HG03095 (cell line): ENCODE measurements at regions not wholly inside any gene's neighbourhood (a gene's known extent, or its start where the extent isn't known, plus 50 kb on each side); places are given as distances from the start of the nearest gene placed in this dataset.

ENCODE experiments used
- ATAC-seq: cut with Tn5 transposase; IDR thresholded peaks from one replicate; pipeline ENCODE4 v1.9.1; 2021; ENCODE audit warnings: moderate library complexity; ENCODE audit not compliant: unreplicated experiment

- ATAC-seq, result no peak
These were observed 139.3 kb downstream of the IRF8 start for GRCh38 chr16:86037999-86038925.

GRCh38 chr16:86038926-86039310 lies 140.0 kb downstream of the IRF8 start:
- ATAC-seq, result no peak

- no peak for ATAC-seq
These were observed 140.6 kb downstream of the IRF8 start for GRCh38 chr16:86039606-86040005.

DNA sequence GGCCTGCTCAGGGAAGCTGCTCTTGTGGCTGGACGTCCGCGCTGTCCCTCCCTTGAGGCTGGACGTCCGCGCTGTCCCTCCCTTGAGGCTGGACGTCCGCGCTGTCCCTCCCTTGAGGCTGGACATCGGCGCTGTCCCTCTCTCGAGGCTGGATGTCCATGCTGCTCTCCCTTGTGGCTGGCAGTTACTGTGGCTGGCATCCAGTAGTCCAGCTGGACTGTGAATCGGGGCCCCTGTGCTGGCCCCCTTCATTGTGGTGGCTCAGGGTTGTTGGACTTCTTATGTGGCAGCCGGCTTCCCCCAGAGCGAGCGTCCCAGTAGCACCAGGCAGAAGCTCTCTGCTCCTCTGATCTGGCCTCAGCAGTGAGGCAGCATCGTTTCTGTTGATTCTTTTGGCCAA lies 141.5 kb downstream of the IRF8 start:
- no peak for ATAC-seq

GRCh38 chr16:86041215-86041614 lies 142.3 kb downstream of the IRF8 start:
- no peak for ATAC-seq

DNA sequence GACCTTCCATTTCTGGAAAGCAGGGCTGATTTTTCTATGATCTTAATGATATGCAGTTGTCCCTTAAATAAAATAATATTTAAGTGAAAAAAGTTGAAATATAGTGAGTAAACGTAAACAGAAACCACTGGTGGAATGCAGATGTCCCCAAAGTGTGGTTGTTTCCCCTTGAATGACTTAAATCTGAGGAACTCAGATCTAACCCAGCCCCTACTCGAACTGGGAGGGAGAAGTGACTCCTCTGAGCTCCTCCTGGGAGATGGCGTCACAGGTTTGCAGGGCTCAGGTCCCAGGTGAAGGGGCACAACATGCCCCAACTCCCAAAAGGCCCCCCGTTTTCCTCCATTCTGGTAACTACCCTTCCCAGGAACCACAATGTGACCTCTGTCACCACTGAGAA lies 142.8 kb downstream of the IRF8 start:
- no peak for ATAC-seq

- ATAC-seq, result no peak
These were observed 143.4 kb downstream of the IRF8 start for GRCh38 chr16:86042393-86042792.

- ATAC-seq, result no peak
These were observed 144.2 kb downstream of the IRF8 start for GRCh38 chr16:86042996-86043725.

DNA sequence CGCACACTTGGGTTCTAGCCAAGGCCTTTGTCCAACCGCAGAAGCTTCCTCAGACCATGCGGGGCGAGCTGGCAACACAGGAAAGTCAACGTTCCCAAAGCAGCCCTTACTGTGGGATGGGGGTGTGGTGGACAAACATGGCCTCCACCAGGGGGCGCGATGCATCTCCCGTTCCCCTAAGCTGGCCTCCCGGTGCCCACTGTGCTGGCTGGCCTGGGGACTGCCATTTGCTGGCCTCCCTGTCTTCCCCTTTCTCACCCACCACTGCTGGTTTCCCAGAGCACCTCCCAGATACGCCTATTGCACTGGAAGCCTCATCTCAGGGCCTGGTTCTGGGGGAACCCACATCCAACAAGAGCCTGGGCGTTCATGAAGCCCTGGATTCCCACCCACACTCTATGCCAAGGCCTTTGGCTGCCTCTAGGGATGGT lies 145.3 kb downstream of the IRF8 start:
- ATAC-seq, result no peak

DNA sequence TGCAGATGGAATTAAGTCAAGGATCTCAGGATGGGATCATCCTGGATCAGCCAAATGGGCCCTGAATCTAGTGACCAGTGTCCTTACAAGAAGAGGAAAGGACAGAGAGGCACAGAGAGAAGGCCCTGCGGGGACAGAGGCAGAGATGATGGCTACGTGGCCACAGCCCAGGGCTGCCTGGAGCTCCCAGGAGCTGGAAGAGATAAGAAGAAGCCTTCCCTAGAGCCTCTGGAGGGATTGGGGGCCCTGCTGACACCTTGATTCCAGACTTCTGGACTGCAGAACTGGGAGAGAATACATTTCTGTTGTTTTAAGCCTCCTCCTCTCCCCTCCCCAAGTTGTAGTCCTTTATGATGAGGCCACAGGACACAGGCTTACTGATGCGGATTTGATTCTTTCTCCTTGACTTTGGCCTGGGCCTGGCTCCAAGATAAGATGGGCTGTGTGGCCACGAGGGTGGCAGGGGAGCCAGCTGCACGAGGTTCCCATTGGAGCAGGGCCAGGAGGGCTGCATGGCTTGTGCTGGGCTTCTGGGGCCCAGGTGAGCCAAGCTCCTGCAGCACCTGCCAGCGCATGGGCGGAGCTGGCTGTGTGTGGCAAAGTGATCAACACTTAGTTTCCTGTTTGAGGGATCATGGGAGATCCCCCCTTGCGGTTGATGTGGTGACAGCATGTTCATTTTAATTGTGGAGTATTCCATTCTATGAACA lies 146.1 kb downstream of the IRF8 start:
- no peak for ATAC-seq

- no peak for ATAC-seq
These were observed 146.6 kb downstream of the IRF8 start for GRCh38 chr16:86045591-86045971.

DNA sequence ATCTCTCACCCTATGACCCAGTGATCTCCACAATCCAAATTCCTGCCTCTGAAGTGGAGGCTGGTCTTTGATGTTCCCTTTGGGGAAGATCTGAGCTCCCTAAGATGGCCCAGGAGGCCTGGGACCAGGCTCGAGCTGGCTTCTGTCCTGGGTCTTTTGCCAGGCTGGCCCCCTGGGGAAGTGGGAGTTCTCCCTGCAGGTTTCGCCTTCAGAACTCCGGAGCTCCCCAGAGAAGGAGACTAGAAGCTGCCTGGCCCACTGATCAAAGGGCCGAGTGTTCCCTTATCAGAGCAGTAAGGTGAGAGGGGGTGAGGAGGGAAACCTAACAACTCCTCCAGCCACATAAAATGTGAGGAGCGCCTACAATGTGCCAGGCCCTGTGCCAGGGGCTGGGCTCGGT lies 147.1 kb downstream of the IRF8 start:
- no peak for ATAC-seq

DNA sequence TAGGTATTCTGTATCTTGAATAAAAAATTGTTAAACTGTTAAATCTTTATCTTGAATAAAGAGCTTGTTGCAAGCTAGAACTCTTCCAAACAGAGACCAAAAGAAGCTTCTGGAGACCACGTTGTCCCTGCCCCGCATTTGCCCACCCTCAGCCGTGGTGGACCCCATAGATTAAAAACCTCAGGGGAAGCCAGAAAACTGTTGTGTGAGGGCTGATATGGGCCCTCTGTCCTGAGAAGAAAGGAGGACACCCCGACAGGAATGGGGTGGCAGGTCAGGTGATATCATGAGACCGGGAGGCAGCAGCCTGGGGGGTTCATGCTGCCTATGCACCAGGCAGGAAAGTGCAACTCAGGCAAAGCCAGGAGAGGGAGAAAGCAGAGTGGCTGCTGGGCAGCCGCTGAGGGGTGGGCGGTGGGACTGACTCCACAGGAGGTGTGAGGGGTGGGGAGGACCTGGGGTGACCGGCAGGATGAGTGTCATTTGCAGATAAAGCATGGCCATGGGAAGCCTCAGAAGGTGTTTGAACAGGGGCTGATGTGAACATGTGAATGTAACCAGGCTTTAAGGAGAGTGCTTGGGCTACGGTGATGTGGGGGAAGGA lies 147.8 kb downstream of the IRF8 start:
- no peak for ATAC-seq

DNA sequence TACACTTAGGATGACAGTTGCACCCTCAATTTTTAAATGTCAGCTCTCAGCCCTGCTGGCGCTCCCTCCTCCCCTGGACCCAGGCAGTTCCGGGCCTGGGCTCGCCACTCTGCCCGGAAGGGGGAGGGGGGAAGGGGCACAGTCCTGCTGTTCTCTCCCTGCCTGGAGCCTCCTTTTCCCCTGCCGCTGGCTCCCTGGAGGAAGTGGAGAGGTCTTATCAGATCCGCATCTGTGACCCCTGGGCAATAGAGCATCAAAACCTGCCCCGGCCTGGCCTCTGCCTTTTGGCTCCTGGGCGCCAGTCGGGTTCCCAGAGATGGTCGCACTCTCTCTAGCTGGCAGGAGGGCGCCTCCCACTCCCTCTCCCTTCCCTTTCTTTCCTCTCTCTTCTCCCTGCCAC lies 149.3 kb downstream of the IRF8 start:
- ATAC-seq, result no peak

DNA sequence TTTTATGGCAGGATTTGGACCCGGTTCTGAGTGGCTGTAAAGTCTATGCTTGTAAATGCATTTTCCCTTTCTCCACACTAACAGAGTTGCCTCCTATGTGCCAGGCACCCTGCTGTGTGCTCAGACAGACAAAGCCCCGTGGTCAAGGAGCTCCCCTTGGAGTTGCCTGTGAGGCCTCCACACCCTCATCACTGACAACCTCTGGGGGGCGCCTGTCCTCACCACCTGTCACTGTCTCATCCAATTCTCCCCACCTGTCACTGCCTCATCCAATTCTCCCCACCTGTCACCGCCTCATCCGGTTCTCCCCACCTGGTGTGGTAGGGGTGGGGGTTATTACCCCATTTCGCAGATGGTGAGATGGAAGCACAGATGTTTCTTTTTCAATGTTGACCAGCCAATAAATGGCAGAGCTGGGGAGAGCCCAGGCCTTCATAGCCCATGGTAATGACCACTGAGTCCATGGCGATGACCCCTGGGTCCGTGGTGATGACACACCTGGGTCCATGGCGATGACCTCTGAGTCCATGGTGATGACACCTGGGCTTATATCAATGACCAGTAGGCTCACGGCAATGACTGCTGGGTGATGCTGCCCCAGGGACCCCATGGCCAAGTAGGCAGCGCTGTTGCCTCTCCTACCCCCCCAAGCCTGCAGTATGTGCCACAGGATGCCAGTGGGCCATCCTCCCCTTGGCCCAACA lies 150.1 kb downstream of the IRF8 start:
- ATAC-seq, result no peak

GRCh38 chr16:86049641-86050040 lies 150.7 kb downstream of the IRF8 start:
- ATAC-seq, result no peak

DNA sequence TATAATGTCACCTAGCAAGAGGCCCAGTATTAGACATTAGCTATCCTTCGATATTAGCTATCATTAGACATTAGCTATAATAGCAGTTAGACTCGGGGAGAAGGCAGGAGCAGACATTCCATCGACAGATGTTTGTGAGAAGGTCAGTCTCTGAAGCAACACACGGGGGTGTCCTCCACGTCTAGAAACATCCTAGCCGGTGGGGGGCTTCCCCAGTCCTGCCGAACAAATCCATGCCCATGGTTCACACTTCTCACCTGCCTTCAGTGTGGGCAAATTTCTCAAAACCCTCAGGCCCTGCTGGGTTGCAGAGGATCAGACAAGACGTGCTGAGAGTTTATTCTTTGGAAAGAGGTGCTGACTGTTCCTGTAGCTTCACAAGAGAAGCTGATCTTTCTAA lies 151.1 kb downstream of the IRF8 start:
- ATAC-seq, result no peak

DNA sequence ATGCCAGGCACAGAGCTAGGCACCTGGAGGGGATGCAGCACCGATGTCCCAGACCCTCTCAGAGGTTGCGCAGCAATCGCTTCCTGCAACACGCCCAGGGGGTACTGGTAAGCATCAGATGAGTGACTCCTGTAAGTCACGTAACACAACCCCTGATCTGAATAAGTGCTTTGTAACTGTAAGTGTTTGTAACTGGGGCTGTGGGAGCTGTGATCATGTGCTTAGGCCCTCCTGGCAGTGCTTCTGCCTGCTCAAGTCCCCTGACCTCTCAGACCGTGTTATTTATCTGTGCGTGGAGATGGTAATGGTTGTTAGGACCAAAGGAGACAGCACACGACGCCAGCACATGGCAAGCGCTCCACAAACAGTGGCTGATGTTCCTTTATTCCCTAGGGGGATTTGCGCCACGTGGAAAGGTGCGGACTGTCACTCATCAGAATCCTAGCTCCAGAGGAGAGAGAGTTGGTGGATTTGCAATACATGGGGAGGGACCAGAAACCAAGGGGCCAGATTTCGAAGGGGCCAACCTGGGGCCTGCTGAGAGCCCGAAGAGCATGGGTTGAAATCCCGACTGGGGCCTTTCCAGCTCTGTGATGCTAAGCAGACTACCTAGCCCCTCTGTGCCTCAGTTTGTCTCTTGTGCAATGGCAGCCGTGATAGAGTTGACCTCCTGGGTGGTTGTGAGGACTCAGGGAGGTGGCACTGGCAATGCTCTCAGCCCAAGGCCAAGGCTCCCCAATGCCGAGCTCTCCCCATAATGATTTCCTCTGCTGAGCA lies 151.8 kb downstream of the IRF8 start:
- no peak for ATAC-seq

DNA sequence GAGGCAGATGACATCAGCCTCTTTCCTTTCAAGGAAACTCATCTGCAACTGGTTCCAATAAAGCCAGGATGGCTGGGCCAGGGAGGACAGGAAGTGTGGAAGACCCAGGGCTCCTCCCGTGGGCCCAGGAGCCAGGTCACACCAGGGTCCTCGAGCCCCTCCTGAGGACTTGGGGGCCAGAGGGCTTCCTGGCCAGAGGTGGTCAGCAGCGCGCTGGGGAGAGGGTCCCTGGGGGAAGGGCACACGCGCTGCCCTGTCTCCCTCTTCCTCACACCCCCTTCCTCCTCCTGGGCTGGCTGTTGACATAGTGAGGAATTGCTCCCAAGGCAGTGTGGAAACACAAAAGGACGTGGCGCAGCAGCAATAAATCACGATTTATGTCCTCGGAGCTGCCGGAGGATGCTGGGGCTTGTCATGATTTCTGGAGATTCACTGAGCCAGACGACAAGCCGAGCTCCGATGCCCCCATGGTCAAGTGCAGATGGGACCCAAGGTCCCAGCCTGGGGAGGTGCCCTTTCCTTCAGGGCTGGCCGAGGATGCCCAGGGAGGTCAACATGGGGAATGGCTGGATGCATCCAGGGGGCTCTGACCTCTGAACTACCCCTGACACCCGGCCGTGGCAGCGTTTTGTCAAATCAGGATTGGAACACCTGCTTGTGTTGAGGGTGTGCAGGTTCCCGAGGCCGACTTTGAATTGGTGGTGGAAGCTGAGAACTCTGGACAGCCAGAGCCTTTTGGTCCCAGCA lies 152.6 kb downstream of the IRF8 start:
- no peak for ATAC-seq
